GF-D8 (cell line): ENCODE measurements at regions not wholly inside any gene's neighbourhood (a gene's known extent, or its start where the extent isn't known, plus 50 kb on each side); places are given as distances from the start of the nearest gene placed in this dataset.

Source experiments
- DNase-seq: peaks from one replicate; lab custom pipeline; 2025; lab: John Stamatoyannopoulos, UW

DNA sequence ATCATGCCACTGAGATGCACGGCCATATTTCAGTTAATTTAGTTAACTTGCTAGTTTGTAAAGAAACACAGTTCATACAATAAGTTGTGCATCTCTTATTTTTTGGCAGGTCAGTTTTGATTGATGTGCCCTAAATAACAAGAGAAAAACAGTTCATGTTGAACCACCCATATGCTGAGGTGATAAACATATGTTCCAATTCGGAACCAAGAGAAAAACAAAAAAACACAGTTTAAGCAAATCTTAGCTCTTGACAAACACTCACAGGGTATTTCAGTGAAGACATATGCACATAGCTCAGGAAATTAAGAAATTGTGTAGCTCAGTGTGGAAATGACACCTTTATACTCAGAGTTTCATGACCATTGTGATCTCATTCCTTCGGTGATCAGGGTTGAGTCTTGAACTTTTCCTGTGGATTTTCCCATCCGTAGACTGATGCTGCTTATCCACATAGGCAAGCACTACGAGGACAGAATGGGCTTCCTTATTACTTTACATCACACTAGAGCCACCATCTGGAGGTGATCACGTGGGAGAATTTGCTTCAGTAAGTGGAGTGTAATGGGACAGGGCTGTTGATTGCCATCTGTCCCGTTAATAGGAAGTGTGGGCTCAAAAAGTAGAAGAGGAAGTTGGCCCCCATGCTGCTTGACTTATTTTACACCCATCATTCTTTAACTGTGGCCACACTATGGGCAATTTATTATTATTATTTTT is 773.0 kb downstream of the MTRR start:
- DNase-seq = no peak

- DNase-seq = no peak
Measured at GRCh38 chr5:8644377-8644776, 775.4 kb downstream of the MTRR start.

- DNase-seq = no peak
Measured at GRCh38 chr5:8647111-8647510, 778.2 kb downstream of the MTRR start.

- no peak for DNase-seq
Measured at GRCh38 chr5:8650186-8650585, 781.2 kb downstream of the MTRR start.

DNA sequence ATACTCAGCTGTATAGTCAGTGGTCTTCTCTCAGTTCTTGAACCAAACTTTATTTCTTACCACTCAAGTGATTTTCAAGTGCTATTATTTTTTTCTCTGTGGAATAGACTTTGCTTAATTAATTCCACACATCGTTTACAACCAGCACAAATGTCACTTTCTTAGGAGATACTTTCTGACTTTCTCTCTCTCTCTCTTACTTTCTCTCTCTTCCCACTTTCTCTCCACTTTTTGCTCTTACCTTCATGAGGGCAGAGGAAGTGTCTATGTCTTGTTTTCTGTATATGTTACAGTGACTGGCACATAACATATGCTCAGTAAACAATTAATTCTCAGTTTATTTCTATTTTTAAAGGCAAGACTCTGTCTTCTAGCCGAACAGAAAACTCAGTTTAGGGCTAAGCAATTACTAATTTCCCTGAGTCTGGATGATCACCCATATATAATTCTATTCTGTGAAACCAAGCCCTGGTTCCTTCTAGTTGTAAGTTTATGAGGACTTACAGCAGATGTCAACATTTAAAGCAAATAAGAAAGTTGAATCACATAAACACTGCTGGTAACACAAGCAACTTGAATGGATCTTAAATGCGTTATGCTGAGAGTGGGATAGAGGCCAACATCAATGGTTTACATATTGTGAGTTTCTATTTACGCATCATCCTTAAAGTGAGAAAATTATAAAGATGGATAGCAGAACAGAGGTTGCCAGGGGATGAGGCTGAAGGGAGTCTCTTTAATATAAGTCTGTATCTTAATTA is 791.4 kb downstream of the MTRR start:
- no peak for DNase-seq

GRCh38 chr5:8663374-8663773 is 794.4 kb downstream of the MTRR start:
- DNase-seq = no peak

GRCh38 chr5:8675182-8675581 is 806.2 kb downstream of the MTRR start:
- DNase-seq = no peak

DNA sequence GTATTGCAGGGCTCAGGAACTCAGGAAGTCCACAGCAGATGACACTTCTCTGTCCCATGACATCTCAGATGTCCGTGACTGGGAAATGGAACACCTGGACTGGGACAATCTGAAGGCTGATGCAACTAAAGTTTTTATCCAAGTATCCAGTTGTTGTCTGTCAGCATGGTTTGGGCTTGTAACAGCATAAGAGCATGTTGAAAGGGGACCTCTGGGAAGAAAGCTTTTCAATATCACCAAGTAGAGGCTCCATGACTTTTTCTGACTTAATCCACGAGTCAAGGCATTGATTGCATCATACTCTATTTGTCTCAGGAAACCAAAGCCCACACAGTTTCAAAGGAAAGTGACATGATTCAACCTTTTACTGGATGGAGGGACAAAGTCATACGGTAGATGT is 807.7 kb downstream of the MTRR start:
- DNase-seq = no peak

- DNase-seq = no peak
Measured at GRCh38 chr5:8682381-8682780, 813.4 kb downstream of the MTRR start.

- no peak for DNase-seq
Measured at GRCh38 chr5:8683496-8683895, 814.5 kb downstream of the MTRR start.

DNA sequence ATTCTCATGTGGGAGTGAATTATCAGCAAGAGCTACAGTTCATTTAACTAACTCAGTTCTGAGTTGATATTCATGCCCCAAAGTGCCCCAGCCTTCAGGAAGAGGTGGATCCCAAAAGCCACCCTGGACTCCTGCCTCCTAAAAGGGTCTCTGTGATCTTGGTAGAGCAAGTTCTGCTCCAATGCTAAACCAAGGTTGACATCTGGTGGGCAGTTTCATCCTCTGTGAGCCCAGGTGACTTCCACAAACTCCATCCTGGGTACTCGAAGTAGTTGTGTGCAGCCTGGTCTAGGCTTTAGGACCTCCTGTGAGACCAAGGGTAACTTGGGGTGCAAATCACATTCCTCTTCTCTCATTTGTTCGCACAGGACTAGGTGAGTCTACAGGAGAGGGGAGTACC is 816.8 kb downstream of the MTRR start:
- DNase-seq = no peak

DNA sequence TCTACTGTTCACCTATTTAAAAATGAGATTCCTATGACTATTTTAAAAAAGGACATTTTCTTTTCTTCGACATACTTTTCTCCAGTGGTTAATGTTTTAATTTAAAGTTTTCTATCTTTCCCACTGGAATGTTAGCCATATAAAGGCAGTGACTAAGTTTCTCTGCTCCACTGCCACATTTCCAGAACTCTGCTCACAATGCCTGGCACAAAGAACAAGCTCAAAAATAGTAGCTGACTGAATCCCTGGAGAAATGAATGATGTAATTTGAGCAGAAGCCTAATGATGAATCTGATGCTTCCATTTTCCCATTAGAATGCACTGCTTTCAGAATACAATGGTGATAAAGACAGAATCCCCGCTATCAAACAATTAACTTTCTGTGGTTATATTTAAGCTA is 817.8 kb downstream of the MTRR start:
- DNase-seq = no peak

- DNase-seq = no peak
Measured at GRCh38 chr5:8689773-8690172, 820.8 kb downstream of the MTRR start.

GRCh38 chr5:8691221-8691620 is 822.3 kb downstream of the MTRR start:
- DNase-seq = no peak

GRCh38 chr5:8693341-8693844 is 824.4 kb downstream of the MTRR start:
- DNase-seq = no peak

DNA sequence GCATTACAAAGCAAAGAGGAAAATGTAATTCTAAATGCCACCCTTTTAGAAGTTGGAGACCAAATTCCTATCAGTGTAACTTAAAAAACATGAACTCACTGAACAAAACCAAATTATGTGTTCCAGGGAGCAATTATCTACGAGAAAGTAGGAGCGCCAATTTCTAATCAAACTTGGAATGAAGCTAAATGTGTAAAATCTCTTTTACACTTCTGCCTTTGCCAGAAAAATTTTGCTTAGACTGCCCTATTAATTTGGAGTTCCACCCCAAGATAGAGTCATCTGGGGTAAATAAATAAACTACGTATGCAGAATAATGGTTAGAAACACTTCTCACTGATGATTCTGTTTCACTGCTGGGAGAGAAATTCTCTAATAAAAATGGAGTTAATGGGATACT is 825.6 kb downstream of the MTRR start:
- no peak for DNase-seq

- DNase-seq = no peak
Measured at GRCh38 chr5:8695902-8696845, 827.2 kb downstream of the MTRR start.

GRCh38 chr5:8700222-8700621 is 831.3 kb downstream of the MTRR start:
- no peak for DNase-seq

DNA sequence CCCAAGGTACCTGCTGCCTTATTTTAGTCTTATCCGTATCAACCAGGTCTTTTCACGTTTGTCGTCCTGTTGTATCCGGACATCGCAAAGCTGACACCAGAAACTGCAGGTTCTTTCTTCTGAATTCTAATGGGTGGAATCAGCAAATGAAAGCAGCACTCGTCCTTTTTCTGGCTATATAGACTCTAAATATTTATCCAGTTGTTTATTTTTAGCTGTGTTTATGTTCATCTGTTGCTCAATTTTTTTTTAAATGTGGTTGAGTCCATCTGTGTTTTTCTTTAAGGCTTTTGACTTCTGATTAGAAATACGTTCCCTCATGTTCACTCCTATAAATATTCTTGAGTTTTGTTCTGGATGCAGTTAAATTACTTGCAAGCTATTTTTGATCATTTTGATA is 831.7 kb downstream of the MTRR start:
- DNase-seq = no peak

GRCh38 chr5:8701251-8701650 is 832.3 kb downstream of the MTRR start:
- DNase-seq = no peak

GRCh38 chr5:8710426-8710930 is 835.4 kb downstream of the SEMA5A start:
- no peak for DNase-seq

GRCh38 chr5:8714198-8714597 is 831.7 kb downstream of the SEMA5A start:
- no peak for DNase-seq
